ENCODE measurements at regions not wholly inside any gene's neighbourhood (a gene's known extent, or its start where the extent isn't known, plus 50 kb on each side); places are given as distances from the start of the nearest gene placed in this dataset.

GRCh38 chr4:162268911-162269310, 105.1 kb upstream of the FSTL5 start:
- TF ChIP-seq SP1 (IDR thresholded peaks at IDR 0.05) (no peak), ELF4 (IDR thresholded peaks at IDR 0.05) (no peak), BHLHE40 (IDR thresholded peaks at IDR 0.05; ENCODE audit: borderline replicate concordance) (no peak), TARDBP (IDR thresholded peaks at IDR 0.05) (no peak)
